Liver (tissue), 8 donors: ENCODE measurements at regions not wholly inside any gene's neighbourhood (a gene's known extent, or its start where the extent isn't known, plus 50 kb on each side); places are given as distances from the start of the nearest gene placed in this dataset.

Experiments
- DNase-seq: peaks from one replicate; pipeline ENCODE4 v3.0.0-alpha.2; 2017; ENCODE audit warnings: low spot score
- H3K27ac ChIP-seq, 2 donors: one replicate each; pipeline ENCODE4 v1.7.0; 2013; ENCODE audit warnings: inconsistent platforms in 2 of 2, low read length in 2 of 2, control low read depth in 1 of 2, low read depth in 1 of 2, mild to moderate bottlenecking in 1 of 2
- H3K27me3 ChIP-seq, 4 donors: one replicate each; pipeline versions ENCODE4 v1.6.1 to v1.7.0; 2013; ENCODE audit warnings: low read length in 3 of 4, inconsistent platforms in 1 of 4, mild to moderate bottlenecking in 1 of 4, moderate library complexity in 1 of 4; ENCODE audit not compliant: control insufficient read depth in 4 of 4, insufficient read depth in 4 of 4
- H3K36me3 ChIP-seq, 4 donors: one replicate each; pipeline versions ENCODE4 v1.6.1 to v1.7.0; 2013; ENCODE audit warnings: low read length in 3 of 4, mild to moderate bottlenecking in 3 of 4, low read depth in 1 of 4, moderate library complexity in 1 of 4; ENCODE audit not compliant: control insufficient read depth in 4 of 4, insufficient read depth in 3 of 4
- H3K4me1 ChIP-seq, 4 donors: one replicate each; pipeline versions ENCODE4 v1.6.1 to v1.7.0; 2013; ENCODE audit warnings: low read length in 3 of 4, mild to moderate bottlenecking in 3 of 4, moderate library complexity in 1 of 4; ENCODE audit not compliant: control insufficient read depth in 4 of 4, insufficient read depth in 4 of 4
- H3K4me3 ChIP-seq, 3 donors: one replicate each; pipeline versions ENCODE4 v1.6.1 to v1.7.0; 2013; ENCODE audit warnings: low read length in 3 of 3, control low read depth in 1 of 3, low read depth in 1 of 3, mild to moderate bottlenecking in 1 of 3
- H3K9ac ChIP-seq, 2 donors: one replicate each; pipeline ENCODE4 v1.7.0; 2013; ENCODE audit warnings: low read length in 2 of 2, mild to moderate bottlenecking in 2 of 2, moderate library complexity in 2 of 2, control low read depth in 1 of 2, low read depth in 1 of 2
- H3K9me3 ChIP-seq, 4 donors: one replicate each; pipeline versions ENCODE4 v1.6.1 to v1.7.0; 2013; ENCODE audit warnings: low read length in 3 of 4; ENCODE audit not compliant: control insufficient read depth in 4 of 4
- EGR1 ChIP-seq, 2 donors: IDR thresholded peaks; 2 replicates each; pipeline ENCODE4 v1.6.1; 2016 to 2018; ENCODE audit warnings: antibody characterized with exemption in 2 of 2, low read depth in 2 of 2
- FOXA1 ChIP-seq: IDR thresholded peaks from 2 replicates; pipeline ENCODE4 v1.6.1; 2016; ENCODE audit warnings: antibody characterized with exemption
- FOXA2 ChIP-seq: IDR thresholded peaks from 2 replicates; pipeline ENCODE4 v1.6.1; 2016; ENCODE audit warnings: antibody characterized with exemption
- GABPA ChIP-seq, 2 donors: IDR thresholded peaks in 1 of 2; conservative IDR thresholded peaks in 1 of 2; 2 replicates each; pipeline ENCODE4 v1.6.1; 2016; ENCODE audit warnings: antibody characterized with exemption in 2 of 2, mild to moderate bottlenecking in 1 of 2, moderate library complexity in 1 of 2
- HNF4A ChIP-seq, 2 donors: conservative IDR thresholded peaks; 2 replicates each; pipeline ENCODE4 v1.6.1; 2016; ENCODE audit warnings: antibody characterized with exemption in 2 of 2, mild to moderate bottlenecking in 2 of 2
- HNF4G ChIP-seq: IDR thresholded peaks from 2 replicates; pipeline ENCODE4 v1.6.1; 2016; ENCODE audit warnings: antibody characterized with exemption
- JUND ChIP-seq, 2 donors: IDR thresholded peaks; 2 replicates each; pipeline ENCODE4 v1.6.1; 2016; ENCODE audit warnings: antibody characterized with exemption in 2 of 2
- NR2F2 ChIP-seq: IDR thresholded peaks from 2 replicates; pipeline ENCODE4 v1.6.1; 2016; ENCODE audit warnings: antibody characterized with exemption
- RAD21 ChIP-seq, 2 donors: IDR thresholded peaks; 2 replicates each; pipeline ENCODE4 v1.6.1; 2016; ENCODE audit warnings: antibody characterized with exemption in 2 of 2, mild to moderate bottlenecking in 2 of 2
- REST ChIP-seq: IDR thresholded peaks from 2 replicates; pipeline ENCODE4 v1.6.1; 2016; ENCODE audit warnings: antibody characterized with exemption, mild to moderate bottlenecking
- RXRA ChIP-seq, 2 donors: IDR thresholded peaks; 2 replicates each; pipeline ENCODE4 v1.6.1; 2017 to 2018; ENCODE audit warnings: antibody characterized with exemption in 2 of 2, mild to moderate bottlenecking in 1 of 2
- SP1 ChIP-seq: IDR thresholded peaks from 2 replicates; pipeline ENCODE4 v1.6.1; 2018; ENCODE audit warnings: antibody characterized with exemption, mild to moderate bottlenecking
- TAF1 ChIP-seq: conservative IDR thresholded peaks from 2 replicates; pipeline ENCODE4 v1.6.1; 2016; ENCODE audit warnings: antibody characterized with exemption, mild to moderate bottlenecking
- YY1 ChIP-seq: IDR thresholded peaks from 2 replicates; pipeline ENCODE4 v1.6.1; 2016; ENCODE audit warnings: antibody characterized with exemption, mild to moderate bottlenecking
- ZBTB33 ChIP-seq: IDR thresholded peaks from 2 replicates; pipeline ENCODE4 v1.6.1; 2016; ENCODE audit warnings: antibody characterized with exemption
- WGBS: extraction: QIAGEN DNeasy Blood & Tissue Kit; methylation state at CpG from one replicate; pipeline ENCODE4 v1.1.7; 2013; 5-methylcytosine and 5-hydroxymethylcytosine counted together
- TF ChIP-seq, protein P1 (sequence below): fragments of 150-350 bp; IDR thresholded peaks from 2 replicates; pipeline ENCODE4 v1.5.1; 2017; ENCODE audit warnings: improper control_type of control experiment, low read depth, low read length; ENCODE audit not compliant: missing input control
- TF ChIP-seq, protein P2 (sequence below): IDR thresholded peaks from 2 replicates; pipeline ENCODE4 v1.6.1; 2016; ENCODE audit warnings: antibody characterized with exemption
- donor health status: healthy.
- donor health status: healthy.
- donor health status: healthy.
- donor health status: healthy.
- donor health status: healthy.

DNA sequence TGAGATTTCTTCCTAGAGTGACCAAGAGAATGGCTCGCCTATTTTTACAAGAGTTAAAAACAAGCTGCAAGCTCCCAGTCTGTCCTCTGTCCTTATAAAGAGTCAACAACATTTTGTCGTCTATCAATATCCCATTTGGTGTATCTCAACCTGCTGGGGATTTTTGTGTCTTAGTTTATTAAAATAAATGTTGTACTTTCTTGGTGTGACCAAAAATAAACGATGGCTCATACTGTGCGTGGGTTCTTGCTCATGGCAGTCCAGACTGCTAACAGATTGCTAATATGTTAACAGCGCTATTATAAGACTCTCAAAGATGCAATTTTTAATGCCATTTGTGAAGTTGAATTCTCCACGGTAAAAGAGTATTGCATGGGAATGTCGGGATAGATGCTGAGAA lies 569.9 kb downstream of the GABRG2 start:
- Histone ChIP-seq H3K9me3 (peaks cover 5 to 8% (median 6%) of the 10 kb centered on the region in 4 donors), H3K27ac (no peak overlapping the region), H3K4me3 (no peak overlapping the region), H3K9ac (no peak overlapping the region), H3K27me3 (no peaks in the 10 kb centered on the region), H3K4me1 (no peaks in the 10 kb centered on the region), H3K36me3 (peaks cover 0 to 4% (median 0%) of the 10 kb centered on the region in 4 donors)
- DNase-seq: no peak
- 84% methylated on average over 7 of the region's 7 CpGs for WGBS
- TF ChIP-seq YY1 (no peak), EGR1 (IDR thresholded peaks at IDR 0.05; ENCODE audit: low read depth in 2 of 2) (no peak), JUND (IDR thresholded peaks at IDR 0.05) (no peak), GABPA (IDR thresholded peaks at IDR 0.05 in 1 of 2, conservative IDR thresholded peaks at IDR 0.05 in 1 of 2) (no peak), ZBTB33 (no peak), RAD21 (IDR thresholded peaks at IDR 0.05) (no peak), FOXA1 (no peak), RXRA (IDR thresholded peaks at IDR 0.05) (no peak), FOXA2 (no peak), TAF1 (no peak), NR2F2 (no peak), HNF4G (no peak), REST (no peak)
- TF ChIP-seq, protein P1, sequence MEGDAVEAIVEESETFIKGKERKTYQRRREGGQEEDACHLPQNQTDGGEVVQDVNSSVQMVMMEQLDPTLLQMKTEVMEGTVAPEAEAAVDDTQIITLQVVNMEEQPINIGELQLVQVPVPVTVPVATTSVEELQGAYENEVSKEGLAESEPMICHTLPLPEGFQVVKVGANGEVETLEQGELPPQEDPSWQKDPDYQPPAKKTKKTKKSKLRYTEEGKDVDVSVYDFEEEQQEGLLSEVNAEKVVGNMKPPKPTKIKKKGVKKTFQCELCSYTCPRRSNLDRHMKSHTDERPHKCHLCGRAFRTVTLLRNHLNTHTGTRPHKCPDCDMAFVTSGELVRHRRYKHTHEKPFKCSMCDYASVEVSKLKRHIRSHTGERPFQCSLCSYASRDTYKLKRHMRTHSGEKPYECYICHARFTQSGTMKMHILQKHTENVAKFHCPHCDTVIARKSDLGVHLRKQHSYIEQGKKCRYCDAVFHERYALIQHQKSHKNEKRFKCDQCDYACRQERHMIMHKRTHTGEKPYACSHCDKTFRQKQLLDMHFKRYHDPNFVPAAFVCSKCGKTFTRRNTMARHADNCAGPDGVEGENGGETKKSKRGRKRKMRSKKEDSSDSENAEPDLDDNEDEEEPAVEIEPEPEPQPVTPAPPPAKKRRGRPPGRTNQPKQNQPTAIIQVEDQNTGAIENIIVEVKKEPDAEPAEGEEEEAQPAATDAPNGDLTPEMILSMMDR: no peak

DNA sequence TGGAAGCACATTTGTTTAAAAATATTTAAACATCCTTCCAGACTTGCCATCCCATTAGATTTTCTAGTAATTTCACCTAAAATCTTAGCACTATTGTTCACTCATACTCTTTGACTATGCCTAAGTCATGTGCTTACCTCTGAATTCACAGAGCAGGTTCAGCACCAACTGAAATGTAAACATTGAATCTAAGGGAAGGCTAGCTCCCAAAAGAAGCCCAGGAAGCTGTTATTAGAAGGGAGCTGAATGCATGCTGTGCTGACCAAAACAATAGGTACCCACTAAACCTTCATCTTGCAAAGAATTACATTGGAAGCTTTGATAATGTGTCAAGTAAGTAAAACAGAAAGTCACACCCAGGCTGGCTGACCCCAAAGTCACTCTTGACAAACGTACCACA lies 571.3 kb downstream of the GABRG2 start:
- Histone ChIP-seq H3K9me3 (peaks cover 4 to 5% (median 4%) of the 10 kb centered on the region in 4 donors), H3K27me3 (no peaks in the 10 kb centered on the region), H3K36me3 (no peaks in the 10 kb centered on the region), H3K9ac (no peak overlapping the region), H3K27ac (no peak overlapping the region), H3K4me1 (no peaks in the 10 kb centered on the region), H3K4me3 (no peak overlapping the region)
- 20% methylated on average over 1 of the region's 1 CpG for WGBS
- no peak for TF ChIP-seq YY1
- TF ChIP-seq REST: no peak
- TF ChIP-seq, protein P1: no peak
- no peak for TF ChIP-seq HNF4A (conservative IDR thresholded peaks at IDR 0.05)
- no peak for TF ChIP-seq SP1
- TF ChIP-seq, protein P2, sequence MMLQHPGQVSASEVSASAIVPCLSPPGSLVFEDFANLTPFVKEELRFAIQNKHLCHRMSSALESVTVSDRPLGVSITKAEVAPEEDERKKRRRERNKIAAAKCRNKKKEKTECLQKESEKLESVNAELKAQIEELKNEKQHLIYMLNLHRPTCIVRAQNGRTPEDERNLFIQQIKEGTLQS: no peak
- TF ChIP-seq FOXA2: no peak
- no peak for TF ChIP-seq HNF4G
- TF ChIP-seq TAF1: no peak
- no peak for TF ChIP-seq RAD21 (IDR thresholded peaks at IDR 0.05)
- no peak for TF ChIP-seq GABPA (IDR thresholded peaks at IDR 0.05 in 1 of 2, conservative IDR thresholded peaks at IDR 0.05 in 1 of 2)
- no peak for DNase-seq
